Left colon (tissue), 2 donors: ENCODE measurements at regions not wholly inside any gene's neighbourhood (a gene's known extent, or its start where the extent isn't known, plus 50 kb on each side); places are given as distances from the start of the nearest gene placed in this dataset.
"Not testable (repeated sequence)": the region's sequence is repeated elsewhere in the genome, so short reads cannot be mapped to it uniquely, and the experiment has no call there.

Experiments used
- ATAC-seq: fragments of 200-7000 bp; cut with Tn5 transposase; one replicate; pipeline ENCODE4 v1.9.1; 2020; ENCODE audit warnings: mild to moderate bottlenecking, moderate library complexity
- DNase-seq, 2 donors: peaks; one replicate each; pipeline ENCODE4 v3.0.0-alpha.2; 2020
- intact Hi-C, 2 donors: fragments of 100-400 bp; cut with DNase I in 1 of 2; cut with micrococcal nuclease in 1 of 2; formaldehyde crosslinking; loops; one replicate each; pipeline versions ENCODE4 v1.11.2 to v1.14.0; 2022; cut with DNase I, micrococcal nuclease
- donor health status: DM: no; HTN: no; CAD: no.
- donor health status: DM: yes; HTN: yes; CAD: no.

- no peak for DNase-seq
- ATAC-seq: no peak
- intact Hi-C loops: no loop called here
These were observed 110.4 kb upstream of the SCAF11 start for GRCh38 chr12:46100551-46101484.

DNA sequence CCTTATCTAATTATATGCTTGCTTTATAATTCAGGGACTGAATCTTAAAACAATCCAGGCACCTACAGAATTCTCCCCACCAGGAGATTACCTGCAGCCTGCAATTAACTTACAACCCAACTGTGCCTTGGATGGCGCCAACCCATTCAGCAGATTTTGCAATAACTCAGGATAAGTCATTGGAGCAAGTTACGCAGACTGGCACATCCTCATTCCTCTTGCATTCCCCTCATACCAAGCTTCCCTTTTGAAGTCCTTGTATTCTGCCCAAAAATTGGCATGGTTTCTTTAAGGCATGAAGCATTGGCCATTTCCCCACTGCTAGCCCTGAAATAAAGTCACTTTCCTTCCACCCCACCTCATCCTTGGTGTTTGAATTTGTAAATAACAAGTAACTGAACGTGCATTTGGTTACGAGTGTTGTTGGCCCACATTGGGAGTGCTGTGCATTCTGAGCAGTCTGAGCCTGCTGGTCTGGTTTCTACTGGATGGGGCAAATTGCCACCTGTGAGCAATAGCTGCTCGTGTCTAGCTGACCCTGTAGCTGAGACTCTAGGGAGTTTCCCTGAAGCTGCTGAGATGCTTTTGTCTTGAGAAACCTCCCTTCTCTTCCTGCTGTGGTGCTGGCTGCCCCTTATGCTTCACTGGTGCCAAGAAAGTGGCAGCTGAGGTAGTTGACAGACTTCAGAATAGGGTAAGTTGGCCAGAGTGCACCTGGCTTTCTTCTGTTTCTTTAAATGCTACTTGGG is 99.2 kb upstream of the SCAF11 start:
- intact Hi-C loops: no loop called here
- ATAC-seq (no peak), DNase-seq (no peak)

GRCh38 chr12:46087916-46088439 is 97.6 kb upstream of the SCAF11 start:
- ATAC-seq (no peak), DNase-seq (no peak)
- intact Hi-C loops: no loop called here

DNA sequence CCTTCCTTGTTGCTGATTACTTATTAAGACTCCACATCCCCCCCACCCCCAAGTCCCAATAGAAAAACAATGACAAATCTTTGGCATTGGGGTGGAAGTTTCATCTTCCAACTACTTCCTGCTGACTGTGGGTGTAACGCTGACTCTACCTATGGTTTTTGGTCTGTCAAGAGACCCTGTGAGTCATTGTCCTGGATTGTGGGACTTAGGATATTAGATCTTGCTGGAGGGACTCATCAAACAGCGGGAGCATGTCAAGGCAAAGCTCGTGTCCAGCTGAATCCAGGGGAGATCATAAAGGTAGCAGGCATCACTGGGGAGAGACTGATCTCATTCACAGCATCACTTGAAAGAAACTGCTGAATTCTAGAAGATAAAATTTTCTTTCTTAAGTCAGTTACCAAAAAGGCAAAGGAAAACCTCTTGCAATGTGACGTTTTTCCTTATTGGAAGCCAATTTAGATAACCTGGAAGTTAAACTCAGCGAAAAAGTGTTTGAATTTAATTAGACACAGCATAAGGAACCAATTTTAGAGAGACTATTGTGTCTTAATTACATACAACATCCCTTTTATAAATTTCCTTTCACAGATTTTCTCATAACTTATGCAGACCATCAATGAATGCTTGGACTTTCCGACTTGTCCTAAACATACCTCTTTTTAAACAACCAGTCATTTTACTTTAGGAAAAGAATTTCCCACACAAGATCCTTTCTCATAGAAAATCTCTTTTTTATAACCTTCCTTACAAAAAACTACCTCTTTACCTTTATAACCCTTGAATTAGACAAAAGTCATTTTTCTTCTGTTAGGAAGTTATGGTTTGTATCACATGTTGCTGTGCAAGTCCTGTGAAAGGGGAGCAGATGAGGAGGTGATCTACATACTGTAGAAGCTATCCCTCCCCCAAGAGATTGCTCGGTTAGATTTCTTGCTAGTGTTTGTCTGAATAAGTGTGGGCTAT is 94.6 kb upstream of the SCAF11 start:
- DNase-seq (no peak), ATAC-seq (no peak)
- intact Hi-C loops: no loop called here

DNA sequence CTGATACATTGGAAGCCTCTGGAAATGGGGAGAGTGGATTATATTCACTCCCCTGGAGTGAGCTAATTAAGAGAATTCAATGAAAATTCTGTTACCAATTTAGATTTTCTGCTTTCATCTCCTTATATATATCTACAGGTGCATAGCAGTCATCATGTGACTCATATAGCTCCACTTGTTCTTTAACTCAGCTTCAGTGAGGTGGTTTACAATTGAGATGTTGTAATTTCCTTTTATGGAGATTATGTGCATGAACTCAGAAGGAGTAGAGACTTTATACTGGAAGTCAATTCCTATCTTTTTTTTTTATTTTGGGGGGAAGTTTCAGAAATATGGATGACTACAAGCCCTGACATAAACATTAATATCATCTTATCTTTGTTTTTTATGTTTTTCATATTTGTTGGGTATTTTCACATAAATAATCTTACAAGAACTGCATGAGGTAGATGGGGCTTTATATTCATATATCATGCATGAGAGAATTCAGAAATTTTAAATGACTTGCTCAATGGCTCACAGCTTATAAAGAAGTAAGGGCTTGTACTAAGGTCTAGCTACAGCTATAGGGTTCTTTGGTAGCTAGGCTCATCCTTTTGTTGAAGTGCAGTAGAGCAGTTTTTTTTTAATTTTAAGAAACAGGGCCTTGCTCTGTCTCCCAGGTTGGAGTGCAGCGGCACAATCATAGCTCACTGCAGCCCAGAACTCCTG is 92.3 kb upstream of the SCAF11 start:
- no peak for DNase-seq
- ATAC-seq: no peak

DNA sequence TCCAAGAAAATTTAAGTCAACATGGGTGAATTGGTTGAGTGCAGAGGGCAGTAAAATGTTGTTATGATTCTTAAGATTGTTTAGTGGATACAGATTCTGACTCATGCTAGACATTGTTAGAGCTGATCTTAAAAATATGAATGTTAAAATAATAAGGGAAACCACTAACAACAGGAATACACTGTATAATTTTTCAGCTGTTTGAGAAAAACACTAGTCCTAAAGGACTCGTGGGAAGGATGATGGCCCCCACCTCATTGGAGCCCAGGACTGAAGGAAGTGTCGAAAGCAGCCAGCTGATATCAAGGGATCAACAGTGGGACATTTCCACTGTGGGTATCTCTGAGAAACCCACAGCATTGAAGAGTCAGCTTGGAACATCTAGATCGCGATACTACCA is 82.9 kb upstream of the SCAF11 start:
- intact Hi-C loops: no loop called here
- ATAC-seq: no peak
- no peak for DNase-seq

More for the DNA sequence above, 92.3 kb upstream of the SCAF11 start:
- intact Hi-C loops: no loop called here

DNA sequence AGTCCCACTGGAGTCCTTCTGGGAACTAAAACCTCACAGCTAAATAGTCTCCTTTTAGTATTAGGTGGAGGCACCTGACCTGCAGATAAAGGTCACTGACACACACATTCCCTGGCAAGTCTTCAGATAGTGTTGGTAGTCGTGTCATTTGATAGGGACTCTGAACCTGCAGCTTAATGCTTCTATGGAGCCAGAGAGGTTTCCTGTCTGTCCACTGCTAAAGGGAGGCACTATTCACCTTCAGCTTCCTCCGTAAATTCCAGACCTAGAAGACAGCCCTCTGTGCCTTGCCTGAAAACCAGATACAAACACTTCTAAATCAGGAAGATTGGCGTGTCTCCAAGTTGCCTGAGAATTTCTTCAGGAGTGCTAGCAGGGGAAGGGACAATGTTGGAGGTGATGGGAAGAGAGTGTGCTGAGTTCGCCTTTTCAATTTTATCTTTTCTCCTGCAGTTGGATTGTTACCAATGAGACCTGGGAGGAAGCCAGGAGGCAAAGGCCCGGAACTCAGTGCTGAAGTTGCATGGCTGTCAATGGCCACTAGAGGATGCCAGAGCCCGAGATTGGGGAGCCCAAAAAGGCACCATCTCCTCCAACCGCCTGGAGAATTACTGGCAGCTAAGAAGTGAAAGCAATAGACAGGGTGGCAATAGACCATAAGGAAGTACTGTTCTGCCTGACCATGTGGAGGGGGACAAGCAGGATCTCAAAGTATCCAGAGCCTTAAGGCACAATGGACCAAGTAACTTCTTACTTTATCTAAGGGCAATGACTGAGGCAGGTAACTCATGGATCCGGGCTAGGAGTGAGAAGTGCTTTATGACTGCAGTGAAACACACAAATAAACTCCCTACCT is 81.6 kb upstream of the SCAF11 start:
- ATAC-seq: peak; percentile 100
- peak; percentile 69 to 72 for DNase-seq
- intact Hi-C loops: no loop called here

DNA sequence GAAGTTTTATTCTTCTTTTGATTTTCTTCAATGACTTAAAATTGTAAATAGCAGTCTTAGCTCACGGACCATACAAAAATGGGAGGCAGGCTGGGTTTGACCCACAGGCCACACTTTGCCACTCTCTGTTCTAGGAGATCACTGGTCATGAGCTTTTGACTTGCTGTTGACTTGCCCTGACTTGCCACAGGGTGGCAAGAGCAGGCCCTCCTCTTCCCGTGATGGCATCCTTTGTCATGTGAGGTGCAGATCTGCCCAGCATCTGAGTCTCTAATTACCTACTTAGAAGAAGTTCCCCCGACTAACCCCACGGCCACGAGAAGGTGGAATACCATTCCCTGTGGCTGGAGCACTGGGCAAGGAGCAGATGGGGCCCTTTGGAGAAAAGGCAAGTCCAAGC is 81.0 kb upstream of the SCAF11 start:
- intact Hi-C loops: no loop called here
- ATAC-seq: no peak
- no peak for DNase-seq

- DNase-seq: no peak
- no peak for ATAC-seq
- intact Hi-C loops: no loop called here
These were observed 76.7 kb upstream of the SCAF11 start for GRCh38 chr12:46067094-46067493.

- no peak for DNase-seq
- ATAC-seq: no peak
- intact Hi-C loops: no loop called here
These were observed 75.2 kb upstream of the SCAF11 start for GRCh38 chr12:46065412-46066166.

DNA sequence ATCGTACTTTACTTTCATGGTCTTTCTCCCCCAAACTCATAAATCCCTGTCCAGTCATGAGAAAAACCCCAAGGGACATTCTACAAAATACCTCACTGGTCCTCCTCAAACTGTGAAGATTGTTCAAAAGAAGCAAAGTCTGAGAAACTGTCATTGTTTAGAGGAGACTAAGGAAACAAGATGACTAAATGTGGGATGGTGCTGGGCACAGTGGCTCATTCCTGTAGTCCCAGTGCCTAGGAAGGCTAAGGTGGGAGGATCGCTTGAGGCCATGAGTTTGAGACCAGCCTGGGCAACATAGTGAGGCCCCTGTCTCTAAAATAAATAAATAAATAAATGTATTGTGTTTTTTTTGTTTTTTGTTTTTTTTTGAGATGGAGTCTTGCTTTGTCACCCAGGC is 74.2 kb upstream of the SCAF11 start:
- intact Hi-C loops: no loop called here

GRCh38 chr12:46058697-46059096 is 68.3 kb upstream of the SCAF11 start:
- intact Hi-C loops, ATAC-seq: not testable (repeated sequence)

More for the DNA sequence above, 74.2 kb upstream of the SCAF11 start:
- no peak for DNase-seq
- no peak for ATAC-seq

GRCh38 chr12:46050805-46051204 is 60.4 kb upstream of the SCAF11 start:
- no peak for DNase-seq
- intact Hi-C loops: no loop called here
- ATAC-seq: no peak

More at GRCh38 chr12:46058697-46059096, 68.3 kb upstream of the SCAF11 start:
- DNase-seq: not testable (repeated sequence)

GRCh38 chr12:46049665-46050064 is 59.3 kb upstream of the SCAF11 start:
- intact Hi-C loops: no loop called here
- no peak for ATAC-seq
- no peak for DNase-seq

GRCh38 chr12:46046436-46046835 is 56.1 kb upstream of the SCAF11 start:
- DNase-seq (no peak), ATAC-seq (no peak)
- intact Hi-C loops: no loop called here

DNA sequence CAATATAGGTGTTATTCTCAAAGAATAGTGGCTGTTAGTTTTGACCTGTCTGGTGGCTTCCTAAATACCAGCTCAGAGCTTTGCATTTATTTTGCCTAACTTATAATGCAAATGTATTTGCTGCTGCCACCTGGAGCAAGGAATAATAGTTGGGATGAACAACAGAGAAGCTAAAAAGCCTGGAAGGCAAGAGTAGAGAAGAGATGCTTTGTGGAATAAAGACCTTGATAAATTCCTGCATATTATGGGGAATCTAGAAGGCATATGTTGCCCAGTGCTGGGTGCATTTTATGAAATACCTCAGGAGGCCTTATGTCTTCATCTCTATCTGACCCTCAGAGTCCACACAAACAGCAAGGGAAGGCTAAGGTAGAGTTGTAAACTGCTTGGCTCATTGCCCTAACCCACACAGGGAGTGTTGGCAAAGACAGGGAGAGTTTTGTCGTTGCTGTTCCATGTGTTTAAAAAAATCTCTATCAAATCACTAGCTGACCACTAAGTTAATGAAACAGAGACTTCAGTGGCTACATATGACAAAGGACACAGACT is 53.7 kb upstream of the SCAF11 start:
- ATAC-seq (no peak), DNase-seq (no peak)
- intact Hi-C loops: no loop called here
